ENCODE measurements at regions not wholly inside any gene's neighbourhood (a gene's known extent, or its start where the extent isn't known, plus 50 kb on each side); places are given as distances from the start of the nearest gene placed in this dataset.

DNA sequence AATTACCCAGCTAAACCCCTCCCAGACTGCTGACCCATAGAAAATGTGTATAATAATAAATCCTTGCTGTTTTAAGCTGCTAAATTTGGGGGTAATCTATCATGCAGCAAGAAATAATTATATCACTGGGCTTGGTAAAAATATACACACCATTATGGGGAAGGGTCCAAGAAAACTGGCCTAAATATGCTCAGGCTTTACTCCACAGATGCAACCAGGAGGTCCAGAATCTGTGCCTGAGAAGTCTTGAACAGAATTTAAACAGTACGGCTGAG, 102.5 kb upstream of the SLC44A1 start:
- TF ChIP-seq, protein P1, sequence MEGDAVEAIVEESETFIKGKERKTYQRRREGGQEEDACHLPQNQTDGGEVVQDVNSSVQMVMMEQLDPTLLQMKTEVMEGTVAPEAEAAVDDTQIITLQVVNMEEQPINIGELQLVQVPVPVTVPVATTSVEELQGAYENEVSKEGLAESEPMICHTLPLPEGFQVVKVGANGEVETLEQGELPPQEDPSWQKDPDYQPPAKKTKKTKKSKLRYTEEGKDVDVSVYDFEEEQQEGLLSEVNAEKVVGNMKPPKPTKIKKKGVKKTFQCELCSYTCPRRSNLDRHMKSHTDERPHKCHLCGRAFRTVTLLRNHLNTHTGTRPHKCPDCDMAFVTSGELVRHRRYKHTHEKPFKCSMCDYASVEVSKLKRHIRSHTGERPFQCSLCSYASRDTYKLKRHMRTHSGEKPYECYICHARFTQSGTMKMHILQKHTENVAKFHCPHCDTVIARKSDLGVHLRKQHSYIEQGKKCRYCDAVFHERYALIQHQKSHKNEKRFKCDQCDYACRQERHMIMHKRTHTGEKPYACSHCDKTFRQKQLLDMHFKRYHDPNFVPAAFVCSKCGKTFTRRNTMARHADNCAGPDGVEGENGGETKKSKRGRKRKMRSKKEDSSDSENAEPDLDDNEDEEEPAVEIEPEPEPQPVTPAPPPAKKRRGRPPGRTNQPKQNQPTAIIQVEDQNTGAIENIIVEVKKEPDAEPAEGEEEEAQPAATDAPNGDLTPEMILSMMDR (IDR thresholded peaks at IDR 0.05; ENCODE audit: low read length): no peak
- TF ChIP-seq EZH2 (IDR thresholded peaks at IDR 0.05; ENCODE audit: borderline replicate concordance, low read length): no peak
